DMS53 treated with DMSO at 0.1 percent for 48 hours (cell line): ENCODE measurements at regions not wholly inside any gene's neighbourhood (a gene's known extent, or its start where the extent isn't known, plus 50 kb on each side); places are given as distances from the start of the nearest gene placed in this dataset.

ENCODE experiments used
- DNase-seq: peaks from one replicate; lab custom pipeline; 2025; ENCODE audit not compliant: unreplicated experiment; lab: John Stamatoyannopoulos, UW

DNA sequence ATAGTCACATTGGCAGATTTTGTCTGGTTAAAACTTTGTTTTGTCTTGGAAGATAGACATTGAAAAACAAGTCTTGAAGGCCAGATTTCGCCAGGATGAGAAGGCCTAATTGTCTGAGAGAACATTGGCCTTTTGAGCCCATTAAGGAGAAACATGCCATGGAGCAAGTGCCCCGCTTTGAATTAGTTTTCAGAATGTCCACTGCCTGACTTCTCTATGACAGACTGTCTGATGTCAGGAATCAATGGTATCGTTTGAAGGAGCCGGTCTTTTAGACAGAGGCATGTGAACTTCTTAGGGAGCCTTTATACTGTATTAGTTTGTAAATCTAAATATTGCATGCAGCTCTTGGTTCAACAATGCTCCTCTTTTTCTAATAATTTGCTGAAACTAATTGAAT is 155.9 kb downstream of the DLEU7 start:
- no peak for DNase-seq

DNA sequence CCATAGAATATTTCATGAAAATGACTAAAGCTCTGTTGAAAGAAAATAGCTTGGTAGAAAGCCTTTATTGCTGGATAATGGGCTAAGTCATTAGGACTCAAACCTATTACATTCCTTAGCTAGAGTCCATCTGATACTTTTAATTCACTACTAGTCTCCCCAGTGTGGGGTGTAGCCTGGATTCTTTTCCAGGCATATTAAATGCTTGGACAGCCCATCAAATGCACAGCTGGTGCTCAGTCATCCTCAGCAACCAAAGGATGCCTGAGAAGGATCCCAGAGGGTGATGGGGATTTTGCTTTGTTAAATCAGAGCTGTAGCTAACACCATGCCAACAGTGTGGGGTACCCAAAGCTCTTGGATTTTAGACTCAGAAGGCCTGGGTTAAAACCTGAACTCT is 153.5 kb downstream of the DLEU7 start:
- DNase-seq, result no peak

DNA sequence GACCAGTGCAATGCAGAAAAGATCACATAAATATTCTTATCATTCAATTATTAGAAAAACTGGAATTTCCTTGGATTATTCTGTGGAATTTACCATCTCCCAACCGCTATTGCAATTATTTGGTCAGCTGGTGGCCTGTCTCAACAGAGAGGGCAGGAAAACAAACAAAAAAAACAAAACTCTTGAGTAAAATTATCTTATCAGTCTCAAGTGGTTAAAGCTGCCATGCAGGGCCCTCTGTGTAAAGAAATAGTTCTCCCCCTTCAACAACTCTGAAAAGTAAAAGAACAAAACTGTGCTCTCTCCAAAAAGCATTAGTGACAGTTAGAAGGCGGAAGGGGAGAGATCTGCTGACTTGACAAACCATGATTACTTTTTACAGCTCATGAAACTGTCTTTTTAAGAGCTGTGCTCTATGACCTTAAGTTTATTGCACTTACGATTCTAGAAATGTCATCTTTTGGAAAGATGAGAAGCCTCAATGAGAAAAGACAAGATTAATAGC is 152.3 kb downstream of the DLEU7 start:
- no peak for DNase-seq

DNA sequence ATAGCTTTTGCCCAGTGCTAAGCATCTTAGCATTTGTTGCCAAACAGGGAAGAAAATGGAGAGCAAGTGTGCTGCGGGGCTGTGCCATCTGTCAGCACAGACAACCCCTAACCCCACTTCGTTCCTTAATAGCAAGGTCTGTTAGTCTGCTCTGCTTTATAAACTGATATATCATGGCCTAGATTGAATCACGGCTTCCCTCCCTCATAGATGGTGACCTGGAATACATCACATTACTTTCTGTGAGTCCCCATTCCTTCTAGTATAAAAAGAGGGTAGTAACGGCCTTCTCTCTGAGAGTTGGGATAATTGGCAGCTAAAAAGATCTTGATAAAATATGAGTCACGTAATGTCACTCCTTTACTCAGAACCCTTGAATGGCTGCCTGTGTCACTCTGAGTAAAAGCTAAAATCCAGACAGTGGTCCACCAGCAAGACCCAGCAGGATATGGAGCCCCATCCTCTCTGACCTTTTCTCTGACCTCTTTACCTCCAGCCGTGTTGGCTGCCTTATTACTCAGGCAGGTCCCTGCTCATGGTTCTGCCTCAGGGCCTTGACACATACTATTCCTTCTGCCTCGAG is 151.7 kb downstream of the DLEU7 start:
- DNase-seq, result no peak

DNA sequence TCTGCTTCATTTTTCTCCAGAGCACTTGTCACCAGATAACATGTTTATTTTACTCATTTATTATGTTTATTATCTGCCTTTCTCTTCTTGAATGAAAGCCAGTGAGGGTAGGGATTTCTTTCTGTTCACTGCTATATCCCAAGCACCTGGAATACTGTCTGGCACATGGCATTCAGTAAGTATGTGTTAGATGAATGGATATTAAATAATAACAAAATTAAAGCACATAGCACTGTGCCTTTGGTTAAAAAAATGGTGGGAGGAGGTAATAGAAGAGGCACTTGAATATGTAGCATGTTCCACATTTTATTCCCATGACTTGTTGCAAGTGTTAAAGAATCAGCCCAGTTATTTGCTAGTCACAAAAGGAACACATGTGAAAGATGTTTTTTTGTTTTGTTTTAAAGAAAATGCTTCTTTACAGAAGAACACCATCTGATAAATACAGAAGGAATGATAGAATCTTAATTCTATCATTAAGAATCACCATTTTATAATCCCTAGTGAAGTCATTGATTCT is 151.0 kb downstream of the DLEU7 start:
- DNase-seq, result no peak

DNA sequence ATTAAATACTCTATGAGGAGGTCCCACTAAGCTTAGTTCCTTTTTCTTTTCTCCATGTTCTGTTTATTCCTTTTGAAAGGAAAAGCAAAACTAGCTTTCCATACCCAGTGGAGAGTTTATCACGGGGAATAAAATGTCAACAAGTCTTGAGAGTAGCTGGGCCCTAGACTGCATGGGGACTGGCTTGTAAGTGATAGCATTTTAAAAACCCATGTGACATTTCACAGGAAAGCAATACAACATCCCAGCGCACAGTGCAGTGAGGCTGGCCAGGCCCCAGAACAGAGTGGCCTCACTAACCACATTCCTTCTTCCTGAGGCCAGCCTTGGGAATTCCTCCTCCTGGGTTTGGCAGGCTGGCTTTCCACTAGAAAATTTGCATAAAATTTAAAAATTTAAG is 149.8 kb downstream of the DLEU7 start:
- DNase-seq, result no peak

- DNase-seq, result no peak
Measured at GRCh38 chr13:50697746-50698539, 145.5 kb downstream of the DLEU7 start.

GRCh38 chr13:50699874-50700663 is 143.4 kb downstream of the DLEU7 start:
- DNase-seq, result no peak

GRCh38 chr13:50700664-50701305 is 142.7 kb downstream of the DLEU7 start:
- DNase-seq, result no peak

GRCh38 chr13:50701469-50701868 is 142.0 kb downstream of the DLEU7 start:
- no peak for DNase-seq

GRCh38 chr13:50706505-50706904 is 137.0 kb downstream of the DLEU7 start:
- no peak for DNase-seq

DNA sequence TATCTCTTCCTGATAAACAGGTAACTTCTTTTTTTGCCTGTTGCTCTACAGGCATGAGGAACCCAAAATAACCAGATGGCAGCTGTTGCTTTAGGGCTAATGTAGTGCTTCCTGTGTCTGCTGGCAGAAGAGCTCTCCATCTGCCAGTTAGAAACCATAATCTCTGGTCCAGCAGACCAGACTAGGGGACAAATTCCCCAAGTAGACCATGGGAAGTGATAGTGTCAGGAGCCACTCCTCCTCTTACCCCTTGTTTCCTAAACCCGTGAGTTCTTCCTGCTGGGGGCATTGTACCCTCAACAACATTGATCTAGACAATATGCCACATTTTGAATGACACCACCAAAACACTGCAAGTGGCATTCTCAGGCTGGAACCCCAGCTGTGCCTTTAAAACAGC is 135.9 kb downstream of the DLEU7 start:
- DNase-seq, result no peak

DNA sequence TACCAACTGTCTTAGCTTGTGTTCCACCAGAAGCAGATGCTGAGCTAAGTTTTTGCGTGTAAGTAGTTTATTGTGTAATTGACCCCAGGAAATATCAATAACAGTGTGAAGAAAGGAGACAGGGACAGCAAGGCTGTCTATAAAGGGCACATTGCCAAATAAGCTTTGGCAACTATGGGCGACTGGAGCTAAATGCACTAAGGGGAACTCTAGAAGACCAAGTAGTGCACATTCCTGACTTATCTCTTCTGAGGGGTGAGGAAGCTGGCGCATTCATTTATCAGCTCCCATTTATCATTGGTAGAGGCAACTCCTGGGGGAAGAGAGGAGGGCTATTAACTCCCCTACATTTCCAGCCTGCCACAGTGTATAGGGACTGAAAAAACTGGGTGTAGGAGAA is 135.0 kb downstream of the DLEU7 start:
- DNase-seq, result no peak

- DNase-seq, result no peak
Measured at GRCh38 chr13:50709058-50709457, 134.4 kb downstream of the DLEU7 start.

DNA sequence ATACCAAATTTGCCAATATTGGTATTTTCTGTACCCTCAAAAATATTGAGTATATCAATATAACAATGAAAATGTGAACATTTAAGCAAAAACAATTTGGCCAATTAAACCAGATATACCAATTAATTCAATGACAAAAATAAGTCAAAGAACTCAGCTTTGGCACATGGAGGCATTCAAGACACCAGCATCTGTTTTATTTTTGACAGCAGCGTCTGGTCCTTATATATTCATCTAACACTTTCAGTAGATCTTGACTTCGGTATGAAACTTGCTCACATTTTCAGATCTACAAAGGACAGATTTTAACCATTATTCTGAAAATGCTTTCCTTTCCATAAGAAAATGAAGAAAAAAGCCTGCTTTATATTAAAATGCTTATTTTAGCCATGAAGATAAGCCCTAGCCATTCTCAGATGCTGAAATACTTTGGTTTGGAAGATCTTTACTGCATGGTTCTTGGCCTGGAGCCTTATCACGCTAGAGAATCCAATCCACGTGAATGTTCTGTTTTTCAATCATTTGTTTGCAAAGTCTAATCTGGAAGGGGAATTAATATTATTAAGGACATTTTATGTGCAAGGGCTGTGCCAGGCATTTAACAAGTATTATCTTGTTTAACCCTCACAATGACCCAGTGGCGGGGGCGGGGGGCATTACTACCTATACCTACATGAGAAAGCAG is 132.2 kb downstream of the DLEU7 start:
- no peak for DNase-seq

DNA sequence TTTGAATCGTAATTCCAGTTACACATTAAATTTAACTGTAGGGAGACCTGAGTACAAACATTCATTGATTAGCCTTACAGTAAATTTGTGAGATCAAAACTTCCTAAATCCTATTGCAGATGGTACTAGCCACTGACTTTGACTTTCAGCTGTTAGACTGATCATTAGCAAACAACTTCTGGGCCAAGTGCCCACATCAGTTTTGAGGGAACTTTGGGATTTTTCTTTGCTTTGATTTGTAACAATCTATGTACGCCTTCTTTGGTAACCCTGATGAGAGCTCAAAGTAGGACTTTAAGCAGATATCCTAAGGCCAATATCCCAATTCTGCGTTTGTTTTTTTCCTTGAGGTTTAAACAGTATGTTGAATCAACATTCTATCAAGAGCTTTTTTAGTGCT is 131.5 kb downstream of the DLEU7 start:
- DNase-seq, result no peak

DNA sequence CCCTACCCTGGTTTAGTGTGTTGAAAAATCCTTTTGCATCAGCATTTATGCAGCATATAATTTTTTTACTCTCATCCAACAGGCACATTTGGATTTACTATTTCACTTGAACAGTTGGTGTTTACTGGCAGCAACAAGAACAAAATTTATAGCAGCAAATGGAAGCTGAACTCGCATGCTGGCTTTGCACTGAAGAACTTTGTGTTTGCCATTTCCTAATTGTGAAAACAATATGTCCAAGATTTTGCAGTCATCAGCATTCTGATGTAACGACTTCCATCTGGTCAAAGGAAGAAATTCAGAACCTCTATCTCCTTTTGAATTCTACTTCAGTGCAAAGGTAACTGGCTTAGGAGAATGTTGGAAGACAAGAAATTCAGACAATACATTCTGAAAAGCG is 131.0 kb downstream of the DLEU7 start:
- no peak for DNase-seq

DNA sequence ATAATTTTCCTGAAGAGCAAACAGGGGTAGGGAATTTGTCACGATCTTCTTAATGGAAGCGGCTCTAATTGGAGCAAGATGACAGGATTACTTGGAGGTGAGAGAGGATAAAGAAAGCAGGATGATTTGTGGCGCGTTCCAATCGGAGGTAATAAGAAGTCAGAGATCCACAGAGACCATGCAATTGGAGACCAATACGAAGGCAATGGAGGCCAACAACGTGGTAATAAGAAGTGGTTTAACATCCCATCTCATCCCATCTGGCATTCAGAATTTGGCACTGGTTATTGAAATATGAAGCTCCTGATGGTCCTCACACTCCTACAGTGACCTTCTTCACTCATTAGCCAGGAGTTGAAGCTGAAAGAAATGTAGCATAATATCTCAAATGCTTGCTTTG is 130.6 kb downstream of the DLEU7 start:
- DNase-seq, result no peak

GRCh38 chr13:50713523-50714248 is 129.8 kb downstream of the DLEU7 start:
- no peak for DNase-seq

GRCh38 chr13:50714891-50715290 is 128.6 kb downstream of the DLEU7 start:
- DNase-seq, result no peak
